ENCODE measurements at regions not wholly inside any gene's neighbourhood (a gene's known extent, or its start where the extent isn't known, plus 50 kb on each side); places are given as distances from the start of the nearest gene placed in this dataset.

GRCh38 chr13:50518781-50519201 is 324.7 kb downstream of the DLEU7 start:
- no peaks in the 10 kb centered on the region for H3K4me1 ChIP-seq (ENCODE audit: control insufficient read depth, insufficient read depth, low read length, poor library complexity, severe bottlenecking)
- H3K27ac ChIP-seq (ENCODE audit: insufficient read depth, low read length, poor library complexity, severe bottlenecking): no peak overlapping the region
- no peaks in the 10 kb centered on the region for H3K36me3 ChIP-seq (ENCODE audit: control insufficient read depth, insufficient read depth, low read length)
- DNase-seq: no peak
- no peaks in the 10 kb centered on the region for H3K9me3 ChIP-seq (ENCODE audit: control insufficient read depth, low read length)
- no peak overlapping the region for H3K4me3 ChIP-seq (ENCODE audit: insufficient read depth, low read depth, low read length, poor library complexity, severe bottlenecking)
- H3K27me3 ChIP-seq (replicated peaks; ENCODE audit: control insufficient read depth, insufficient read depth, low read length, poor library complexity, severe bottlenecking): no peaks in the 10 kb centered on the region

- Histone ChIP-seq H3K27ac (ENCODE audit: insufficient read depth, low read length, poor library complexity, severe bottlenecking) (no peak overlapping the region), H3K9me3 (ENCODE audit: control insufficient read depth, low read length) (no peaks in the 10 kb centered on the region), H3K4me1 (ENCODE audit: control insufficient read depth, insufficient read depth, low read length, poor library complexity, severe bottlenecking) (no peaks in the 10 kb centered on the region), H3K27me3 (replicated peaks; ENCODE audit: control insufficient read depth, insufficient read depth, low read length, poor library complexity, severe bottlenecking) (no peaks in the 10 kb centered on the region), H3K4me3 (ENCODE audit: insufficient read depth, low read depth, low read length, poor library complexity, severe bottlenecking) (no peak overlapping the region), H3K36me3 (ENCODE audit: control insufficient read depth, insufficient read depth, low read length) (no peaks in the 10 kb centered on the region)
- no peak for DNase-seq
Observed at GRCh38 chr13:50519866-50520265, 323.6 kb downstream of the DLEU7 start.

GRCh38 chr13:50521006-50521830 is 322.3 kb downstream of the DLEU7 start:
- H3K36me3 ChIP-seq (ENCODE audit: control insufficient read depth, insufficient read depth, low read length): no peaks in the 10 kb centered on the region
- H3K27ac ChIP-seq (ENCODE audit: insufficient read depth, low read length, poor library complexity, severe bottlenecking): no peak overlapping the region
- H3K27me3 ChIP-seq (replicated peaks; ENCODE audit: control insufficient read depth, insufficient read depth, low read length, poor library complexity, severe bottlenecking): no peaks in the 10 kb centered on the region
- no peak for DNase-seq
- no peak overlapping the region for H3K4me3 ChIP-seq (ENCODE audit: insufficient read depth, low read depth, low read length, poor library complexity, severe bottlenecking)
- no peaks in the 10 kb centered on the region for H3K4me1 ChIP-seq (ENCODE audit: control insufficient read depth, insufficient read depth, low read length, poor library complexity, severe bottlenecking)
- no peaks in the 10 kb centered on the region for H3K9me3 ChIP-seq (ENCODE audit: control insufficient read depth, low read length)

- H3K4me1 ChIP-seq (ENCODE audit: control insufficient read depth, insufficient read depth, low read length, poor library complexity, severe bottlenecking): no peaks in the 10 kb centered on the region
- H3K27me3 ChIP-seq (replicated peaks; ENCODE audit: control insufficient read depth, insufficient read depth, low read length, poor library complexity, severe bottlenecking): no peaks in the 10 kb centered on the region
- no peak overlapping the region for H3K27ac ChIP-seq (ENCODE audit: insufficient read depth, low read length, poor library complexity, severe bottlenecking)
- H3K4me3 ChIP-seq (ENCODE audit: insufficient read depth, low read depth, low read length, poor library complexity, severe bottlenecking): no peak overlapping the region
- H3K36me3 ChIP-seq (ENCODE audit: control insufficient read depth, insufficient read depth, low read length): no peaks in the 10 kb centered on the region
- no peak for DNase-seq
- H3K9me3 ChIP-seq (ENCODE audit: control insufficient read depth, low read length): no peaks in the 10 kb centered on the region
Observed at GRCh38 chr13:50521831-50522149, 321.7 kb downstream of the DLEU7 start.

- no peak overlapping the region for H3K27ac ChIP-seq (ENCODE audit: insufficient read depth, low read length, poor library complexity, severe bottlenecking)
Observed at GRCh38 chr13:50522506-50522905, 321.0 kb downstream of the DLEU7 start.

GRCh38 chr13:50523307-50523706 is 320.2 kb downstream of the DLEU7 start:
- no peaks in the 10 kb centered on the region for H3K36me3 ChIP-seq (ENCODE audit: control insufficient read depth, insufficient read depth, low read length)
- H3K4me3 ChIP-seq (ENCODE audit: insufficient read depth, low read depth, low read length, poor library complexity, severe bottlenecking): no peak overlapping the region
- no peaks in the 10 kb centered on the region for H3K9me3 ChIP-seq (ENCODE audit: control insufficient read depth, low read length)
- no peak for DNase-seq
- H3K27me3 ChIP-seq (replicated peaks; ENCODE audit: control insufficient read depth, insufficient read depth, low read length, poor library complexity, severe bottlenecking): no peaks in the 10 kb centered on the region
- no peak overlapping the region for H3K27ac ChIP-seq (ENCODE audit: insufficient read depth, low read length, poor library complexity, severe bottlenecking)
- H3K4me1 ChIP-seq (ENCODE audit: control insufficient read depth, insufficient read depth, low read length, poor library complexity, severe bottlenecking): no peaks in the 10 kb centered on the region

More at GRCh38 chr13:50522506-50522905, 321.0 kb downstream of the DLEU7 start:
- DNase-seq: no peak
- no peaks in the 10 kb centered on the region for H3K4me1 ChIP-seq (ENCODE audit: control insufficient read depth, insufficient read depth, low read length, poor library complexity, severe bottlenecking)
- no peaks in the 10 kb centered on the region for H3K27me3 ChIP-seq (replicated peaks; ENCODE audit: control insufficient read depth, insufficient read depth, low read length, poor library complexity, severe bottlenecking)
- no peak overlapping the region for H3K4me3 ChIP-seq (ENCODE audit: insufficient read depth, low read depth, low read length, poor library complexity, severe bottlenecking)
- H3K36me3 ChIP-seq (ENCODE audit: control insufficient read depth, insufficient read depth, low read length): no peaks in the 10 kb centered on the region
- no peaks in the 10 kb centered on the region for H3K9me3 ChIP-seq (ENCODE audit: control insufficient read depth, low read length)

- no peak overlapping the region for H3K27ac ChIP-seq (ENCODE audit: insufficient read depth, low read length, poor library complexity, severe bottlenecking)
- H3K27me3 ChIP-seq (replicated peaks; ENCODE audit: control insufficient read depth, insufficient read depth, low read length, poor library complexity, severe bottlenecking): no peaks in the 10 kb centered on the region
- no peak for DNase-seq
- peaks cover 4% of the 10 kb centered on the region for H3K4me1 ChIP-seq (ENCODE audit: control insufficient read depth, insufficient read depth, low read length, poor library complexity, severe bottlenecking)
- H3K4me3 ChIP-seq (ENCODE audit: insufficient read depth, low read depth, low read length, poor library complexity, severe bottlenecking): no peak overlapping the region
- no peaks in the 10 kb centered on the region for H3K36me3 ChIP-seq (ENCODE audit: control insufficient read depth, insufficient read depth, low read length)
- no peaks in the 10 kb centered on the region for H3K9me3 ChIP-seq (ENCODE audit: control insufficient read depth, low read length)
Observed at GRCh38 chr13:50524560-50524959, 318.9 kb downstream of the DLEU7 start.

- Histone ChIP-seq H3K4me3 (ENCODE audit: insufficient read depth, low read depth, low read length, poor library complexity, severe bottlenecking) (no peak overlapping the region), H3K9me3 (ENCODE audit: control insufficient read depth, low read length) (no peaks in the 10 kb centered on the region), H3K27me3 (replicated peaks; ENCODE audit: control insufficient read depth, insufficient read depth, low read length, poor library complexity, severe bottlenecking) (no peaks in the 10 kb centered on the region), H3K27ac (ENCODE audit: insufficient read depth, low read length, poor library complexity, severe bottlenecking) (no peak overlapping the region), H3K36me3 (ENCODE audit: control insufficient read depth, insufficient read depth, low read length) (no peaks in the 10 kb centered on the region), H3K4me1 (ENCODE audit: control insufficient read depth, insufficient read depth, low read length, poor library complexity, severe bottlenecking) (peaks cover 5% of the 10 kb centered on the region)
- DNase-seq: no peak
Observed at GRCh38 chr13:50526661-50527071, 316.8 kb downstream of the DLEU7 start.

GRCh38 chr13:50527188-50527587 is 316.3 kb downstream of the DLEU7 start:
- H3K4me3 ChIP-seq (ENCODE audit: insufficient read depth, low read depth, low read length, poor library complexity, severe bottlenecking): no peak overlapping the region
- H3K27ac ChIP-seq (ENCODE audit: insufficient read depth, low read length, poor library complexity, severe bottlenecking): no peak overlapping the region

GRCh38 chr13:50527612-50528509 is 315.6 kb downstream of the DLEU7 start:
- H3K27ac ChIP-seq (ENCODE audit: insufficient read depth, low read length, poor library complexity, severe bottlenecking): no peak overlapping the region
- no peaks in the 10 kb centered on the region for H3K9me3 ChIP-seq (ENCODE audit: control insufficient read depth, low read length)
- peaks cover 5% of the 10 kb centered on the region for H3K4me1 ChIP-seq (ENCODE audit: control insufficient read depth, insufficient read depth, low read length, poor library complexity, severe bottlenecking)
- no peak overlapping the region for H3K4me3 ChIP-seq (ENCODE audit: insufficient read depth, low read depth, low read length, poor library complexity, severe bottlenecking)
- no peak for DNase-seq
- H3K36me3 ChIP-seq (ENCODE audit: control insufficient read depth, insufficient read depth, low read length): no peaks in the 10 kb centered on the region
- no peaks in the 10 kb centered on the region for H3K27me3 ChIP-seq (replicated peaks; ENCODE audit: control insufficient read depth, insufficient read depth, low read length, poor library complexity, severe bottlenecking)

More at GRCh38 chr13:50527188-50527587, 316.3 kb downstream of the DLEU7 start:
- Histone ChIP-seq H3K4me1 (ENCODE audit: control insufficient read depth, insufficient read depth, low read length, poor library complexity, severe bottlenecking) (peaks cover 5% of the 10 kb centered on the region), H3K9me3 (ENCODE audit: control insufficient read depth, low read length) (no peaks in the 10 kb centered on the region), H3K36me3 (ENCODE audit: control insufficient read depth, insufficient read depth, low read length) (no peaks in the 10 kb centered on the region), H3K27me3 (replicated peaks; ENCODE audit: control insufficient read depth, insufficient read depth, low read length, poor library complexity, severe bottlenecking) (no peaks in the 10 kb centered on the region)
- DNase-seq: no peak

Data from effector memory CD4-positive, alpha-beta T cell (primary cell).